HG02798 (cell line): ENCODE measurements at regions not wholly inside any gene's neighbourhood (a gene's known extent, or its start where the extent isn't known, plus 50 kb on each side); places are given as distances from the start of the nearest gene placed in this dataset.
"Not testable (repeated sequence)": the region's sequence is repeated elsewhere in the genome, so short reads cannot be mapped to it uniquely, and the experiment has no call there.

Experiments used
- ATAC-seq: cut with Tn5 transposase; IDR thresholded peaks from one replicate; pipeline ENCODE4 v1.9.1; 2021; ENCODE audit warnings: mild to moderate bottlenecking; ENCODE audit not compliant: unreplicated experiment, poor library complexity

GRCh38 chr2:16031058-16031847, 90.9 kb downstream of the MYCN start:
- no peak for ATAC-seq

GRCh38 chr2:16030206-16031057, 90.1 kb downstream of the MYCN start:
- ATAC-seq, result no peak

GRCh38 chr2:16028644-16029043, 88.3 kb downstream of the MYCN start:
- no peak for ATAC-seq

GRCh38 chr2:16026816-16027501, 86.6 kb downstream of the MYCN start:
- ATAC-seq, result no peak

- ATAC-seq, result no peak
Observed at GRCh38 chr2:16025876-16026640, 85.7 kb downstream of the MYCN start.

GRCh38 chr2:16025211-16025875, 85.0 kb downstream of the MYCN start:
- no peak for ATAC-seq

GRCh38 chr2:16024628-16025027, 84.3 kb downstream of the MYCN start:
- not testable (repeated sequence) for ATAC-seq

GRCh38 chr2:16023506-16024360, 83.4 kb downstream of the MYCN start:
- no peak for ATAC-seq

- ATAC-seq, result no peak
Observed at GRCh38 chr2:16022548-16023240, 82.3 kb downstream of the MYCN start.

- ATAC-seq, result no peak
Observed at GRCh38 chr2:16021611-16022363, 81.4 kb downstream of the MYCN start.

- ATAC-seq, result no peak
Observed at GRCh38 chr2:16020389-16021008, 80.1 kb downstream of the MYCN start.

- ATAC-seq, result no peak
Observed at GRCh38 chr2:16019617-16020351, 79.4 kb downstream of the MYCN start.

- no peak for ATAC-seq
Observed at GRCh38 chr2:16019060-16019480, 78.7 kb downstream of the MYCN start.

GRCh38 chr2:16018277-16019059, 78.1 kb downstream of the MYCN start:
- ATAC-seq, result no peak

- ATAC-seq, result no peak
Observed at GRCh38 chr2:16016282-16016681, 75.9 kb downstream of the MYCN start.

GRCh38 chr2:16015903-16016265, 75.5 kb downstream of the MYCN start:
- ATAC-seq, result no peak
